RWPE1 (cell line): ENCODE measurements at regions not wholly inside any gene's neighbourhood (a gene's known extent, or its start where the extent isn't known, plus 50 kb on each side); places are given as distances from the start of the nearest gene placed in this dataset.
A peak's percentile ranks its signal among the peaks of the same experiment; 100 is the strongest.

ENCODE experiments used
- CTCF ChIA-PET: fragments of 350-600 bp; sonication (Branson Sonifier 250); formaldehyde crosslinking; extraction: SDS; loops from one replicate; lab custom pipeline; 2021; lab: Yijun Ruan, JAX
- POLR2A ChIA-PET: fragments of 400-600 bp; formaldehyde crosslinking; extraction: SDS; loops from one replicate; lab custom pipeline; 2020; ENCODE audit warnings: antibody characterized with exemption; ENCODE audit not compliant: low non-redundant PET; lab: Yijun Ruan, JAX
- DNase-seq: peaks from one replicate; pipeline ENCODE4 v3.0.0; 2012; ENCODE audit warnings: low spot score
- H3K27ac ChIP-seq: fragments of 450-650 bp; 2 replicates; pipeline ENCODE4 v1.5.1; 2017
- TF ChIP-seq, protein P1 (sequence below): fragments of 450-650 bp; conservative IDR thresholded peaks from 2 replicates; pipeline ENCODE4 v1.5.1; 2017; ENCODE audit warnings: low read depth, mild to moderate bottlenecking

DNA sequence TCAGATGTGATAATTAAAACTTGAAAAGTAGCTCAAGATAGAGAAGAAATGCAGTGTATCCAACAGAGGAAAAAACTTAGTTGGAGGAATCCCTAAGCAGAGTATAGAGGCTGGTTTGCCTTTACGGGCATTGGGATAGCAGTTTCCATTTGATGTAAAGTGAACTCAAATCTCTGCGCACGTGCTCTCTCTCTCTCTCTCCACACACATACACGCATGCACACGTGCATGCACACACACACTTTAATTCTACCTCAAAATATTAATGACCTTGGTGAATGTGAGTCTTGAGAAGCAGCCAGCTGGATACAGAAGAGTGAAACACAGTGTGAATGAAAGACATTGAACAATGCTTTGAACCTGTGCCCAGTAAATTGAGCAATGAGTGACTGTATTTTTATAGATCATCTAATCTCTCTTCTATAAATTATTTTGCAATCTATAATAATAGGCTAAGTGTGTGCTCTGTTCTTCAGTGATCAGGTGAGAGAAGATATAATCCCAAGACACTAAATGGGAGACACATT lies 247.7 kb upstream of the FAM83B start:
- H3K27ac ChIP-seq = no peak overlapping the region
- ChIA-PET CTCF (interaction anchor here (0.6 to 1.1 kb wide), 3 partner anchors 12 to 592 kb away, joined by 3 to 5 read pairs (median 4); no protein-coding TSS in a partner anchor), POLR2A (no interaction called here)
- peak; percentile 5 for DNase-seq
- TF ChIP-seq, protein P1, sequence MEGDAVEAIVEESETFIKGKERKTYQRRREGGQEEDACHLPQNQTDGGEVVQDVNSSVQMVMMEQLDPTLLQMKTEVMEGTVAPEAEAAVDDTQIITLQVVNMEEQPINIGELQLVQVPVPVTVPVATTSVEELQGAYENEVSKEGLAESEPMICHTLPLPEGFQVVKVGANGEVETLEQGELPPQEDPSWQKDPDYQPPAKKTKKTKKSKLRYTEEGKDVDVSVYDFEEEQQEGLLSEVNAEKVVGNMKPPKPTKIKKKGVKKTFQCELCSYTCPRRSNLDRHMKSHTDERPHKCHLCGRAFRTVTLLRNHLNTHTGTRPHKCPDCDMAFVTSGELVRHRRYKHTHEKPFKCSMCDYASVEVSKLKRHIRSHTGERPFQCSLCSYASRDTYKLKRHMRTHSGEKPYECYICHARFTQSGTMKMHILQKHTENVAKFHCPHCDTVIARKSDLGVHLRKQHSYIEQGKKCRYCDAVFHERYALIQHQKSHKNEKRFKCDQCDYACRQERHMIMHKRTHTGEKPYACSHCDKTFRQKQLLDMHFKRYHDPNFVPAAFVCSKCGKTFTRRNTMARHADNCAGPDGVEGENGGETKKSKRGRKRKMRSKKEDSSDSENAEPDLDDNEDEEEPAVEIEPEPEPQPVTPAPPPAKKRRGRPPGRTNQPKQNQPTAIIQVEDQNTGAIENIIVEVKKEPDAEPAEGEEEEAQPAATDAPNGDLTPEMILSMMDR = no peak

DNA sequence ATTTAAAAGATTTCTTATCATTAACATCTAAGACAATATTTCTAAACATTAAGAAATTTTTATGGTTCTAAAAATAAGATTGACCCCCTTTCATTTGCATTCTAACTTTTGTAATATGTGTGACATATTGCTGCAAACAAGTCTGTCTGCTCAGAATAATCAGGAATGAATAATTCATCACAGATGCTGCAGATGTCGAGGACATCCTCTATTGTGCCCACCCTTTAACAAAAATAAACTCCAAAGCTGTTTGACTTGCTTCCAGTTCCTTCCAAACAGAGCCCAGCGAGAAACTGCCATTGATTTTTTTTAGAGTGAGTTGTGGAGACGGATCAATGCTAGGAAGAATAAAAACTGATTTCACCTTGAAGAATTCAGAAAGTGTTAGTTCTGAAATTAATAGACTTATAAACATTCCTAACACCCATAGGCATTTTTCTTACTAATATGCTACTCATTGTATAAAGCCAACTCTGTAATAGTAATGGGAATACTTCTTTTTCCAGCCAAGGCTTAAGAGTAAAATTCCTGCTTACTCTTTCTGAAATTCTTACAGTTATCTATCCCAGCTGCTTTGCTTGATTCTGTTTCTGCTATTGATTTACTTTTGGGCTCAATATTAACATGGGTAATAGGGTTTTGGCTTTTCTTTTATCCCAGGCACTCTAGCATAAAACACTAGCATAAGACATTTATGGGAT lies 244.8 kb upstream of the FAM83B start:
- no peak overlapping the region for H3K27ac ChIP-seq
- CTCF ChIA-PET = no interaction called here
- no peak for DNase-seq
- TF ChIP-seq, protein P1 = no peak
- POLR2A ChIA-PET = no interaction called here

DNA sequence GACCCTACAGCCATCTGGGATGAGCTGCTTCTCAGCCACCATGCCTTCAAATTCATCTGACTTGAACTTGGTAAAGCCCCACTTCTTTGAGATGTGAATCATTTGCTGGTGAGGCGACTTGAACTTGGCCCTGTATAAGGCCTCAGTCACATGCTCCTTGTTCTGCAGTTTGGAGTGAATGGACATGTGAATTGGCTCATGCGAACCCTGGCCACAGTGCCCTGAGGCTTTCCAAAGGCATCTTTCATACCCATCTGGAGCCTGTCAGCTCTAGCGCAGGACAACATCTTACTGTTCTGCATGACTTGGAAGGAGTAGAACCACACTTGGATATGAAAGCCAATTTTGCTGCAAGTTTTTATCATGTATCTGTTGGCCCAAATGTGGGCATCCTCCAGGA lies 244.0 kb upstream of the FAM83B start:
- ChIA-PET CTCF (no interaction called here), POLR2A (no interaction called here)
- no peak for DNase-seq
- H3K27ac ChIP-seq = no peak overlapping the region
- TF ChIP-seq, protein P1 = no peak

DNA sequence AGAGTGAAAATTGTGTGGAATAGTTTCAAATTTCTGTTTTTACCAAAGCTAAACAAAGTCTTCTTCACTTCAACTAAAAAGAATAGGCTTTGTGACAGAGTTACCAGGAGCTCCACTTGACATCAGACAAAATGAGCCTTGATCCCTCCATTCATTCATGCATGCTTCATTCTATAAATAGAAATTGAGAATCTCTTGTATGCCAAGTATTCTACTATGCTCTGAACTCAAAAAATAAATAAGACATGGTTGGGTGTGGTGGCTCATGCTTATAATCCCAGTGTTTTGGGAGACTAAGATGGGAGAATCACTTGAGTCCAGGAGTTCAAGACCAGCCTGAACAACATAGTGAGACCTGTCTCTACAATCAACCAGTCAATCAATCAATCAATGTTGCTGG lies 236.6 kb upstream of the FAM83B start:
- POLR2A ChIA-PET = no interaction called here
- DNase-seq = no peak
- TF ChIP-seq, protein P1 = no peak
- H3K27ac ChIP-seq = no peak overlapping the region
- CTCF ChIA-PET = no interaction called here

DNA sequence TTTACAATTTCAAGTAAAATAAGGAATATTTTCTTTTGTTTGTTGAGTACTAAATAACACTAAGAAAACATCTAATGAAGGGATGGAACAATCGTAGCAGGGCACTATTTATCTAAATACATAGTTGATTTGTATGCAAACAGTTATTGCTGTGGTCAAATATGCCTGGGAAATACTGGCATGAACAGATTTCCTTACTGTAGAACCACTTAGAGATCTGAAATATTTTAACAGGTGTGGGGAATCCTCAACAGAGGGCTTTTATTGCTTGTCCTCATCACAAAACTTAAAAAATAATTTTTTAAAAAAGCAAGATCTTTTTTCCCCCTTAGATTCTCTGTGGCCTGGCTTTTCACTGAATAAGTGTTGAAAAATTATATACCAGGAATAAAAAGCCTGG lies 233.0 kb upstream of the FAM83B start:
- CTCF ChIA-PET = interaction anchor here (0.7 kb wide), 1 partner anchor 919 kb away, joined by 3 read pairs; no protein-coding TSS in a partner anchor

DNA sequence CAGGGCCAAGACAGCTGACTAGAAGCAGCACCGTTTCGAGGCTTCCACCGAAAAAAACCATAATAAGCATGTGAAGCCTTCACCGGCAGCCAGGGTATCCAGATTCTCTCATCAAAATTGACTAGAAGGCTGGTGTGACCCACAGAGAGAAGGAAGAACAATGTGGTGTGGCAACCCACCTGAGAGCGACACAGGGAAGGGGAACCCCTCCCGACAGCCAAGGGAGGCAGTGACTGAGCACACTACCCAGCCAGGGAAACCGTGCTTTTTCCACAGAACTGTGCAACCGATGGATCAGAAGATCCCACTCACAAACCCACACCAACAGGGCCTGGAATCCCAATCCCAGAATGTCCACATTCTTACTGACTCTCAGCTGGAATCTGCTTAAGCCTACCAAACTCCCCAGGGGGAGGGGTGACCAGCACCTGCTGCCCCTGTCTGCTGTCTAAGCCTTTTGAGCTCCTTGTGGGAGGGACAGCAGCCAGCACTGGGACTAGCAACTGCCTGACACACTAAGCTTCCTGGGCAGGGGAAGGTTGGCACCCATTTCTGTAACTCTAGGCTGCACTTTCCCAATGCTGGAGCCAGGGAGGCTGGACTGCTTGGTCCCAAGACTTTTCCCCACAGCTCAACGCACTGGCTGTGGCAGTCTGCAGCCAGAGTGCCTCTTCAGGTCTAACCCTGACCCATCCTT lies 231.9 kb upstream of the FAM83B start:
- CTCF ChIA-PET = interaction anchor here (0.7 kb wide), 2 partner anchors 487 to 920 kb away, joined by 3 read pairs; no protein-coding TSS in a partner anchor
- POLR2A ChIA-PET = no interaction called here
- no peak for DNase-seq
- no peak overlapping the region for H3K27ac ChIP-seq
- TF ChIP-seq, protein P1 = no peak

More for the DNA sequence above, 233.0 kb upstream of the FAM83B start:
- DNase-seq = no peak
- TF ChIP-seq, protein P1 = no peak
- no peak overlapping the region for H3K27ac ChIP-seq
- POLR2A ChIA-PET = no interaction called here
